B cell (primary cell): ENCODE measurements at regions not wholly inside any gene's neighbourhood (a gene's known extent, or its start where the extent isn't known, plus 50 kb on each side); places are given as distances from the start of the nearest gene placed in this dataset.
A peak's percentile ranks its signal among the peaks of the same experiment; 100 is the strongest.

Source experiments
- ATAC-seq: fragments of 200-7000 bp; cut with Tn5 transposase; one replicate; pipeline ENCODE4 v1.10.0; 2021; ENCODE audit warnings: low read depth, mild to moderate bottlenecking, moderate number of reproducible peaks, moderate library complexity
- CTCF ChIA-PET: fragments of 350-600 bp; sonication (Branson Sonifier 250); formaldehyde crosslinking; loops from one replicate; lab custom pipeline; 2021; ENCODE audit warnings: antibody characterized with exemption, inconsistent platforms; lab: Charles Lee
- POLR2A ChIA-PET: fragments of 350-600 bp; sonication (Branson Sonifier 250); formaldehyde crosslinking; loops from one replicate; lab custom pipeline; 2021; ENCODE audit warnings: antibody characterized with exemption; lab: Charles Lee
- DNase-seq: peaks from one replicate; pipeline ENCODE4 v3.0.0; 2013
- H2AFZ ChIP-seq: 2 replicates; pipeline ENCODE4 v1.6.1; 2012; ENCODE audit warnings: mild to moderate bottlenecking, low read depth, low read length; ENCODE audit not compliant: insufficient read depth, poor library complexity, severe bottlenecking
- H3K27ac ChIP-seq, 2 donors: 1 replicate in 1 of 2; 2 replicates in 1 of 2; pipeline ENCODE4 v1.5.1; 2012 to 2013; ENCODE audit warnings: low read length in 2 of 2, mild to moderate bottlenecking in 2 of 2, moderate library complexity in 1 of 2
- H3K27me3 ChIP-seq, 4 experiments: fragments of 200-600 bp in 1 of 4; sonication (generic) in 1 of 4; replicated peaks in 1 of 4; 1 replicate in 2 of 4; 2 replicates in 2 of 4; pipeline versions ENCODE4 v1.6.1 to v1.7.0; 2013 to 2016; ENCODE audit warnings: low read length in 3 of 4, mild to moderate bottlenecking in 2 of 4, mixed read lengths in 1 of 4, moderate library complexity in 1 of 4; ENCODE audit not compliant: insufficient read depth in 4 of 4, control insufficient read depth in 3 of 4; ENCODE audit errors: control extremely low read depth in 1 of 4
- H3K36me3 ChIP-seq, 2 experiments: replicated peaks in 1 of 2; 1 replicate in 1 of 2; 2 replicates in 1 of 2; pipeline versions ENCODE4 v1.6.1 to v1.7.1; 2013; ENCODE audit warnings: low read length in 1 of 2; ENCODE audit not compliant: insufficient read depth in 2 of 2, control insufficient read depth in 1 of 2; ENCODE audit errors: control extremely low read depth in 1 of 2, extremely low read depth in 1 of 2
- H3K4me1 ChIP-seq, 2 donors: fragments of 200-600 bp in 1 of 2; sonication (generic) in 1 of 2; 1 replicate in 1 of 2; 2 replicates in 1 of 2; pipeline versions ENCODE4 v1.5.1 to v1.6.1; 2013 to 2017; ENCODE audit warnings: low read length in 2 of 2; ENCODE audit not compliant: control insufficient read depth in 2 of 2, insufficient read depth in 2 of 2
- H3K4me2 ChIP-seq: replicated peaks from 2 replicates; pipeline ENCODE3; 2012; ENCODE audit warnings: mild to moderate bottlenecking, low read depth, low read length; ENCODE audit not compliant: poor library complexity, severe bottlenecking
- H3K4me3 ChIP-seq, 5 experiments: fragments of 200-600 bp in 1 of 5; sonication (generic) in 1 of 5; 1 replicate in 3 of 5; 2 replicates in 2 of 5; pipeline versions ENCODE4 v1.5.1 to v1.7.0; 2011 to 2016; ENCODE audit warnings: low read length in 4 of 5, mild to moderate bottlenecking in 4 of 5, low read depth in 2 of 5, control low read depth in 1 of 5, moderate library complexity in 1 of 5; ENCODE audit not compliant: insufficient read depth in 1 of 5; ENCODE audit errors: control extremely low read depth in 1 of 5, extremely low read depth in 1 of 5
- H3K79me2 ChIP-seq: fragments of 200-600 bp; sonication (generic); one replicate; pipeline ENCODE4 v1.6.0; 2016; ENCODE audit warnings: low read length; ENCODE audit not compliant: control insufficient read depth, insufficient read depth
- H3K9ac ChIP-seq: fragments of 200-600 bp; sonication (generic); 2 replicates; pipeline ENCODE4 v1.6.1; 2017; ENCODE audit warnings: mild to moderate bottlenecking, low read length, moderate library complexity
- H3K9me3 ChIP-seq, 3 donors: one replicate each; pipeline versions ENCODE4 v1.6.1 to v1.7.1; 2013; ENCODE audit warnings: low read length in 2 of 3; ENCODE audit not compliant: control insufficient read depth in 2 of 3, insufficient read depth in 1 of 3; ENCODE audit errors: control extremely low read depth in 1 of 3
- H4K20me1 ChIP-seq: 2 replicates; pipeline ENCODE4 v1.6.0; 2012; ENCODE audit warnings: mild to moderate bottlenecking, low read length; ENCODE audit not compliant: insufficient read depth, control insufficient read depth, poor library complexity, severe bottlenecking
- H3K27ac Mint-ChIP-seq: one replicate; pipeline ENCODE4 v1.8.0; 2021; ENCODE audit warnings: mixed read lengths
- H3K27me3 Mint-ChIP-seq: one replicate; pipeline ENCODE4 v1.8.0; 2021; ENCODE audit warnings: mixed read lengths
- H3K4me1 Mint-ChIP-seq: one replicate; pipeline ENCODE4 v1.8.0; 2021; ENCODE audit warnings: mixed read lengths
- H3K4me3 Mint-ChIP-seq: one replicate; pipeline ENCODE4 v1.8.0; 2021; ENCODE audit warnings: mixed read lengths
- H3K9me3 Mint-ChIP-seq: one replicate; pipeline ENCODE4 v1.8.0; 2022; ENCODE audit warnings: mixed read lengths; ENCODE audit not compliant: insufficient read depth
- CTCF ChIP-seq: fragments of 200-600 bp; IDR thresholded peaks from one replicate; pipeline ENCODE4 v1.8.0; 2022; ENCODE audit warnings: antibody characterized with exemption, mild to moderate bottlenecking
- EZH2 ChIP-seq: IDR thresholded peaks from 2 replicates; pipeline ENCODE4 v1.6.1; 2012; ENCODE audit warnings: borderline replicate concordance, low read depth, mild to moderate bottlenecking, moderate library complexity, low read length; ENCODE audit not compliant: insufficient read depth, poor library complexity, severe bottlenecking
- WGBS: methylation state at CpG from one replicate; pipeline ENCODE4 v1.1.5; 2013; ENCODE audit warnings: missing lambda C conversion rate; ENCODE audit not compliant: insufficient coverage; 5-methylcytosine and 5-hydroxymethylcytosine counted together
- intact Hi-C: fragments of 100-400 bp; cut with micrococcal nuclease; formaldehyde crosslinking; loops from one replicate; pipeline ENCODE4 v1.10.0; 2022

GRCh38 chr1:199226163-199226562, 587.3 kb downstream of the PTPRC start:
- DNase-seq = peak; percentile 32
- Histone ChIP-seq H3K79me2 (no peaks in the 10 kb centered on the region), H3K4me2 (peak overlapping the region; percentile 11), H4K20me1 (no peaks in the 10 kb centered on the region), H3K27me3 (no peaks in the 10 kb centered on the region), H3K9me3 (peaks cover 0 to 1% (median 0%) of the 10 kb centered on the region in 3 donors), H3K36me3 (no peaks in the 10 kb centered on the region), H2AFZ (no peak overlapping the region), H3K9ac (no peak overlapping the region), H3K4me1 (peaks cover 9 to 14% of the 10 kb centered on the region in 2 donors), H3K4me3 (no peak overlapping the region), H3K27ac (no peak overlapping the region)
- no peak overlapping the region for H3K27ac Mint-ChIP-seq
- ChIA-PET POLR2A (no interaction called here), CTCF (interaction anchor here (0.5 kb wide), 1 partner anchor 481 kb away, joined by 4 read pairs; no protein-coding TSS in a partner anchor)
- intact Hi-C loops = no loop called here
- H3K4me1 Mint-ChIP-seq = peaks cover 18% of the 10 kb centered on the region
- TF ChIP-seq CTCF (no peak), EZH2 (no peak)
- no peaks in the 10 kb centered on the region for H3K27me3 Mint-ChIP-seq
- peak; percentile 31 for ATAC-seq
- H3K4me3 Mint-ChIP-seq = peak overlapping the region; percentile 38
- no peaks in the 10 kb centered on the region for H3K9me3 Mint-ChIP-seq
- no CpG with 5 or more reads among the region's 2 CpGs for WGBS

- no peaks in the 10 kb centered on the region for H3K27me3 ChIP-seq
- H3K4me3 Mint-ChIP-seq = no peak overlapping the region
- ATAC-seq (no peak), DNase-seq (peak; percentile 18)
- H3K79me2 ChIP-seq = no peaks in the 10 kb centered on the region
- no CpG with 5 or more reads among the region's 2 CpGs for WGBS
- TF ChIP-seq EZH2 (no peak), CTCF (no peak)
- H3K4me2 ChIP-seq = peak overlapping the region; percentile 7
- H3K36me3 ChIP-seq = no peaks in the 10 kb centered on the region
- peaks cover 0 to 4% (median 3%) of the 10 kb centered on the region in 3 donors for H3K9me3 ChIP-seq
- H3K9me3 Mint-ChIP-seq = no peaks in the 10 kb centered on the region
- H2AFZ ChIP-seq = no peak overlapping the region
- CTCF ChIA-PET = interaction anchor here (1.3 to 1.8 kb wide), 3 partner anchors 309 to 485 kb away, joined by 7 to 8 read pairs (median 7); no protein-coding TSS in a partner anchor
- peaks cover 9 to 18% of the 10 kb centered on the region in 2 donors for H3K4me1 ChIP-seq
- H3K27ac ChIP-seq = no peak overlapping the region
- no peaks in the 10 kb centered on the region for H4K20me1 ChIP-seq
- POLR2A ChIA-PET = no interaction called here
- H3K4me1 Mint-ChIP-seq = peaks cover 14% of the 10 kb centered on the region
- H3K27me3 Mint-ChIP-seq = no peaks in the 10 kb centered on the region
- intact Hi-C loops = loop anchor here (5.0 kb wide), 2 partner anchors 470 to 485 kb away; no protein-coding TSS in a partner anchor
- H3K4me3 ChIP-seq = no peak overlapping the region
- H3K9ac ChIP-seq = no peak overlapping the region
- no peak overlapping the region for H3K27ac Mint-ChIP-seq
These were observed 603.3 kb downstream of the PTPRC start for GRCh38 chr1:199242147-199242546.
